ENCODE measurements at regions not wholly inside any gene's neighbourhood (a gene's known extent, or its start where the extent isn't known, plus 50 kb on each side); places are given as distances from the start of the nearest gene placed in this dataset.

DNA sequence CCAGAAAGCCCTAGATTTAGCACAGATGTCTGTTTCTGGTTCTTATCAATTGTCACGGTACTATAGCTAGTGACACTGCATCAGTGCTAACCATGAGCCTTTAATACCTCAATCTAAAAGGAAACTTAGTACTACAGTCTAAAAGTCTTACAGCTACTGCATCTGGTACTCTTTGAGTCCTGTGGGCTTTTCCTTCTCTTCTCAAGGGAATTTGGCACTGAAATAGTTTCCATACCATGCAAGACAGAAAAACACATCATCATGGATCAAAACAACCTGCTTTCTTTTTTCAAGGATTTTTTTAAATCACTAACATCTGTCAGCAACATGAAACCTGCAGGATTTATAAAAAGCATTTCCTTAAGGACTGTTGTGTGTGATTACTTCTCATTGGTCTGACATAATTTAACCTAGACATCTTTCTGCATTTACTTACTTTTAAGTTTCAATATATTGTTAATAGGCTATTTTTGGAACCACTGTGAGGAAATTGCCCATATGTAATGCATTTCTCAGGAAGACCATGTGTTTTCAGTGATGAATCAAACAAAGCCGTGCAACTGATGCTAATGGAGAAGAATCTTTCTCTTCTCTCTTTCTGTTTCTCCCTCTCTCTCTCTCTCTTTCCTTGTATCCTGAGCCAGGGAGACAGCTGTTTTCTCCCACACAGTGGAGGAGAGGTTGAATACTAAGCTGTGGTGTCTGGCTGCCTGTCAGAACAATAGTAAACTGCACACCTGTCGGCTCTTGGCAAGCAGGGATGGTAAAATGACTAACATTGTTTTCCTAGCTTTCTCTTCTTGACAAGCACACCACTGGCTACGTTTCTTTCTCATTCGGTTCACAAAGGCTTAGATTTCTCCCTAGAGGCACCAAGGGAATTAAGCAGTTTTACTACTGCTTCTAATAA, 273.4 kb downstream of the CSNK1G3 start (continued):
- TF ChIP-seq E2F6 (IDR thresholded peaks at IDR 0.05) (no peak), CTBP2 (IDR thresholded peaks at IDR 0.05; ENCODE audit: borderline replicate concordance, insufficient read depth, insufficient read length, low read length) (no peak), GTF2F1 (IDR thresholded peaks at IDR 0.05; ENCODE audit: borderline replicate concordance, low read depth, low read length) (no peak), EZH2 (IDR thresholded peaks at IDR 0.05; ENCODE audit: low read depth, low read length, severe bottlenecking) (no peak), ASH2L (IDR thresholded peaks at IDR 0.05; ENCODE audit: low read length) (no peak), MAFK (IDR thresholded peaks at IDR 0.05; ENCODE audit: low read depth, low read length) (no peak)

All from H1 (cell line).